ENCODE measurements at regions not wholly inside any gene's neighbourhood (a gene's known extent, or its start where the extent isn't known, plus 50 kb on each side); places are given as distances from the start of the nearest gene placed in this dataset.

GRCh38 chr1:213389061-213389581 lies 338.1 kb downstream of the RPS6KC1 start:
- DNase-seq (ENCODE audit: low spot score) = no peak
- no peak for TF ChIP-seq CTCF (IDR thresholded peaks at IDR 0.05; ENCODE audit: extremely low read depth, insufficient read depth, missing control alignments)
- in situ Hi-C loops (cut with MboI; ENCODE audit: low pct_unique_long_range_greater_than_20kb, low sequenced_read_pairs, unreplicated experiment) = no loop called here

- in situ Hi-C loops (cut with MboI; ENCODE audit: low pct_unique_long_range_greater_than_20kb, low sequenced_read_pairs, unreplicated experiment) = no loop called here
- no peak for DNase-seq (ENCODE audit: low spot score)
- no peak for TF ChIP-seq CTCF (IDR thresholded peaks at IDR 0.05; ENCODE audit: extremely low read depth, insufficient read depth, missing control alignments)
Measured at GRCh38 chr1:213391445-213391844, 340.4 kb downstream of the RPS6KC1 start.

- no peak for DNase-seq (ENCODE audit: low spot score)
- in situ Hi-C loops (cut with MboI; ENCODE audit: low pct_unique_long_range_greater_than_20kb, low sequenced_read_pairs, unreplicated experiment) = no loop called here
- no peak for TF ChIP-seq CTCF (IDR thresholded peaks at IDR 0.05; ENCODE audit: extremely low read depth, insufficient read depth, missing control alignments)
Measured at GRCh38 chr1:213393860-213394259, 342.8 kb downstream of the RPS6KC1 start.

GRCh38 chr1:213394837-213395236 lies 343.8 kb downstream of the RPS6KC1 start:
- in situ Hi-C loops (cut with MboI; ENCODE audit: low pct_unique_long_range_greater_than_20kb, low sequenced_read_pairs, unreplicated experiment) = no loop called here
- no peak for TF ChIP-seq CTCF (IDR thresholded peaks at IDR 0.05; ENCODE audit: extremely low read depth, insufficient read depth, missing control alignments)
- DNase-seq (ENCODE audit: low spot score) = no peak

GRCh38 chr1:213397638-213398037 lies 346.6 kb downstream of the RPS6KC1 start:
- no peak for DNase-seq (ENCODE audit: low spot score)
- in situ Hi-C loops (cut with MboI; ENCODE audit: low pct_unique_long_range_greater_than_20kb, low sequenced_read_pairs, unreplicated experiment) = no loop called here
- no peak for TF ChIP-seq CTCF (IDR thresholded peaks at IDR 0.05; ENCODE audit: extremely low read depth, insufficient read depth, missing control alignments)

- in situ Hi-C loops (cut with MboI; ENCODE audit: low pct_unique_long_range_greater_than_20kb, low sequenced_read_pairs, unreplicated experiment) = no loop called here
- DNase-seq (ENCODE audit: low spot score) = no peak
- TF ChIP-seq CTCF (IDR thresholded peaks at IDR 0.05; ENCODE audit: extremely low read depth, insufficient read depth, missing control alignments) = no peak
Measured at GRCh38 chr1:213399695-213400094, 348.7 kb downstream of the RPS6KC1 start.

- TF ChIP-seq CTCF (IDR thresholded peaks at IDR 0.05; ENCODE audit: extremely low read depth, insufficient read depth, missing control alignments) = no peak
- no peak for DNase-seq (ENCODE audit: low spot score)
- in situ Hi-C loops (cut with MboI; ENCODE audit: low pct_unique_long_range_greater_than_20kb, low sequenced_read_pairs, unreplicated experiment) = no loop called here
Measured at GRCh38 chr1:213409208-213409631, 358.2 kb downstream of the RPS6KC1 start.
